Activated CD4-positive, CD25-positive, alpha-beta regulatory T cell (primary cell): ENCODE measurements at regions not wholly inside any gene's neighbourhood (a gene's known extent, or its start where the extent isn't known, plus 50 kb on each side); places are given as distances from the start of the nearest gene placed in this dataset.
"Not testable (repeated sequence)": the region's sequence is repeated elsewhere in the genome, so short reads cannot be mapped to it uniquely, and the experiment has no call there.

Source experiments
- DNase-seq, 4 experiments: peaks; one replicate each; lab custom pipeline; 2025; lab: John Stamatoyannopoulos, UW

GRCh38 chr5:130324953-130325671, 420.8 kb downstream of the CHSY3 start:
- DNase-seq, result no peak

DNA sequence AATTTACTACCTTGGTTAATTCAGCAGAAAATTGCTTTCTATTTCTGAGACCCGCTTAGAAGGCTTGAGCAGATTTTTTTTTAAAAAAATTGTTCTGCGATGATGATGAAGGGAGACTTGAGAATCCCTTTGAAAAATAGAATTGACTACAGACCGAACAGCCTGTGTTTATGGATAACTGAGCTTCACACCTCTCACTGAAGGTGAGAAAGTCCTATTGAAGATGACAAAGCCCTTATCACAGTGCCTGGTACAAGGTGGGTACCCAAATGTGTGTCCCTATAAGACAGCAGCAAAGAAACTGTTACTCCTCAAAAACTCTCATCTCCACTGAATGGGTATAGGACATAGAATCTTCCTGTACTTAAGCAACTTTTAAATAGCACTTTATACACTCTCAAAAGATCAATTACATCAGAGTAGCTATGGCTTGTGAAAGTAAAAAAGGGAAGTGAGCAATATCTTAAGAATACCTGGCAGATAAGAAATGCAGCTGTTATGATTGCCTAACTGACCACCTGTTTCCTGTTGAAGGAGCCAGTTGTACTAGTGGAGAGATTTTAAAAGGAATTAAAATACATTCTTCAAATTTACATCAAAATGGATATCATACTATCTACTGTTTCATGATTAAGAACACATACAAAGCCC, 419.7 kb downstream of the CHSY3 start:
- no peak for DNase-seq

- no peak for DNase-seq
Measured at GRCh38 chr5:130321931-130322330, 417.7 kb downstream of the CHSY3 start.

DNA sequence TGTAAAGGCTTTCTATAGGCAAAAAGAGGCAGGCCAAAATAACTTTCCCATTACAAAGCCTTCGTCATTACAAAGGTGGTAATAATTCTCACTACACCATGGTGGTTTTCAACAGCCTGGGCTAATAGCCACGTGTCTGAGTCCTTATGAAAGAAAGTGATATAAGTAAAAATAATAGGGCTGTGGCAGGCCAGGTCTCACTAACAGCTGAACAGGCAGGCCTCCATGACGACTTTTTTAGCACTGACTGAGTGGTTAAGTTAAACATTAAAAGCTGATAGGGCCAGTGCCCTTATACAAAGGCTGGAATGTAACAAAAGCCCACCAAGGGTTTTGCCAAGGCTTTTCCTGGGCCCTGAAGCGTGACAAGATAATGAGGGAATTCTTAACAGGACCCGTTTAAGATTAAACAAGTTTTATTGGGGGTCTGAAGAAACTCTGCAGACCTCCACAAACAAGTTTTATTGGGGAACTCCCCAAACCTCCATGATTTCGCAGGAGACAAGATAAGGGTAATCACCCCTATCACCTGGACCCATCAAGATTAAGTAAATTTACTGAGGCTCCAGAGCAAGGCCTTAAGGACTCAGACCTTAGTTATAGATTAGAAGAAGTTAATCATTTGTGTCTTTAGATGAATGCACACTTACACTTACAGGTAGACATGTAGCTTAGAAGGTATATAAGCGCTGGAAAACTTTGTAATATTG, 412.9 kb downstream of the CHSY3 start:
- DNase-seq, result no peak

DNA sequence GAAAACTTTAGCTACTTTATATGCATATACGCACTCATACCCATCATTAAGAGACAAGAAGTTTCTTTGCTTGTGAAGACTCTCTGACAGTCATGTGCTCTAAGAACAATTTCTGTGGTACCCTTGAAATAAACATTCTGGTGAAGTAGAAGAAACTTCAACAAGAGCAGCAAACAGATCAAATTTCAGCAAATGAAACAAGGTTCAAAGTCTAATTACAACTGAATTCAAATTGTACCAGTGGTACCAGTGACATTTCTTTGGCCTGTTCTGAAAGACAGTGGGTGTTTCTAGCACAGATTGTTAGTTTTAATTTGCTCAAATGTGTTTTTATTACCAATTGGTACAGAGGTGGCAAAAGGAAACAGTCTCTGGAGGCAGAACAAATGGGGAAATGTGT, 391.0 kb downstream of the CHSY3 start:
- no peak for DNase-seq

- not testable (repeated sequence) for DNase-seq
Measured at GRCh38 chr5:130294798-130295197, 390.5 kb downstream of the CHSY3 start.

GRCh38 chr5:130290219-130290618, 386.0 kb downstream of the CHSY3 start:
- no peak for DNase-seq

DNA sequence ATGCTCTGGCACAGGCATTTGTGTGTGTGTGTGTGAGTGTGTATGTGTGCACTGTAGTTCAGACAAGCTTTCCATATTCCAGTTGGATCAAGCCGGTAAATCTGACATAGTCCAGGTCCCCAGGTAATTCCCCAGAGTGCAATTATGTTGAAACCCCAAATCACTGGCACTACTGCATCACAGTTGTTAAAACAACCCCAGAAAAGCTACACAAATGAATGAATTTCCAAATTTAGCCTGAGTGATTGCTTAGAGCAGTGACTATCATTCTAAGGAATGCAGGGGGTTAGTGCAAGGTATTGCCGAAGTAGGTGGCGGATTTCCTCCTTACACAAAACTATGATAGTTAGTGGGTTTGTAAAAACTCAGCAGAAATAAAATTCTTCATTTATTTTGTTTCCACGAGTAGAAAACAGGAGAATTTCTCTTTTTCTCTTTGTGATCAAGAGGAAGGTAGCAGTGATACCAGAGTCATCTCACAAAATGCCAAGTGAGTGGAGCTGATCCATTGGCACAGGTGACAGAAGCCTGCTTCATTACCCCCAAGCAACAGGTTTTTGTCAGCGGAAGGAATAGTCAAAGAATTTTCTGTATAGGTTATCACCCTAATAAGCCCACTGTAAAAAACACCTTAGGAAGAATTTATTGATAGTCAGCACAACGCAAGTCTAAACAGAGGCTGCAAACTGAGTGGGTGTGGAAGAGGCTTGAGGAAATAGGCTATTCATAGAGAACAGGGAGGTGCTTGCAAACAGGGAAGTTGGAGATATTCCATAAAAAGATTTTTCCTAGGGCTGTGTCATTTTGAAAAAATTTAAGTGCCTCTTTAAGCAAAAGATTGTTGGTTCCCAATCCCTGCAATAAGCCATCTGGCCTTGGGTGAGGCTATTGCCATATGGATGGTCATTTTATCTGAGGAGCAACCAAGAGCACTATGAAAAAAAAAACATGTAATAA, 385.1 kb downstream of the CHSY3 start:
- no peak for DNase-seq

DNA sequence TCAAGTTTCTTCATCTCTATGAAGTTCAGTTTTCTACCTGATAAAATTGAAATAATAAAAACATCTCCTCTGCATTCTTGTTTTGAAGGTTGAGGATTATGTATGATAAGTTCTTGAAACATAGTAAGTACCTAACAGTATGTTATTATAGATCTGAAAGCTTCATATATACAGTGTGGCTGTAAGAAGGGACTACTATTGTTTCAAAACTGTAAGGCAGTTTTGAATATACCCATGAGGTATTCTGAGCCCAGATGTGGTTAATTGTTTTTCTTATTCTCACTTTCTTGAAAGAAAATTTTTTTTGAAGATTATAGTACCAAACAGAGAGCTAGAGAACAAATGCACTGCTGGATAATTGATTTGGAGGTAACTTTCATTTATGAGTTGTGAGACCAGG, 383.2 kb downstream of the CHSY3 start:
- no peak for DNase-seq

DNA sequence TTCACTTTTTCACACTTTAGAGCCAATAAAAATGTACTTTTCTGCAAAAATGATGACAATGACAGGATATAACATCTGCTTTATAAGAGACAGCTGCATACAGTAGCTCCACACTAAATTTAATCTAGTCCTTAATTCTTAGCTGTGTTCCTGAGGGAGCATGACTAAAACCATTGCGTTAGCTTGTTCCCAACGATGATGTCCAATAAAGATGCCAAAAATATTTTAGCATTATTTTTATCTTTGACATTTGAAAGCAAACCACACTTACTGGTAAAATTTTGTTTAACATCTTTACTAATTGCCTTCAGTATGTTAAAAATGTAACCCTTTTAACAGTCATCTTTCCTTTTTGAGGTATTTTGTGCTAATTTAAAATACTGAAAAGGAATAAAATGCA, 382.7 kb downstream of the CHSY3 start:
- DNase-seq, result no peak

DNA sequence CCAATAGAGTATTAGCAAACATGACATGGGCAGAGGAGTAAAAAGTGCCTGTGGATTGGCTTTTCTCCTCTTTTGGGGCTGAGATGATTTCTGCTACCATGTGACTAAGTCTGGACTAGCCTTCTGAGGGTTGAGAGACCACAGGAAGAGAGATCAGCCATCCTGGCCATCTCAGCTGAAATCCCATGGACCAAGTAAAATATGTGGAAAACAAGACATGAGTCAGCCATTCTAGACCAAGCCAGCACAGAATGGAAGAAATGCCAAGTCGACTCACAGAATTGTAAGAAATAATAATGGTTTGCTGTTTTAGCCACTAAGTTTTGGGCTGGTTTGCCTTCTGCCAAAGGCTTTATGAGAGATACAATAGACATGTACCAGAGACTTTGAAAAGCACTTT, 377.8 kb downstream of the CHSY3 start:
- DNase-seq, result no peak

GRCh38 chr5:130280528-130281217, 376.4 kb downstream of the CHSY3 start:
- DNase-seq, result no peak

DNA sequence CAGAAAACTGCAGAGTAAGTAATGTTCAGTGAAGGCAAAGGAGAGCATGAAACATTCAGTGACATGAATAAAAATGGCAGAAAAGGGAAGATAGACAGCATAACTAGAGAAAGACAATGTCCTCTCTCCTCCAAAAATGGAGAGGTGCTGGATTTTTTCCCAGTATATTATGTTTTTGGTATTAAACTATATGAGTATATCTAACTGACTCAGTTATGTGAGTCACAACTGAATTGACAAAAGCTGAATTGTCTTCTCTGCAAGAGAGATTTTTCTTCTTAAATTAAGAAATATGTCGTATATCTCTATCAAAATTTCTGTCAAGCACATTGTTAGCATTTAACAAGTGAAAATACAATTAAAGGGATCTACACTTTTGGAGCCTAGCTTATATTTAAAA, 375.1 kb downstream of the CHSY3 start:
- DNase-seq, result no peak

DNA sequence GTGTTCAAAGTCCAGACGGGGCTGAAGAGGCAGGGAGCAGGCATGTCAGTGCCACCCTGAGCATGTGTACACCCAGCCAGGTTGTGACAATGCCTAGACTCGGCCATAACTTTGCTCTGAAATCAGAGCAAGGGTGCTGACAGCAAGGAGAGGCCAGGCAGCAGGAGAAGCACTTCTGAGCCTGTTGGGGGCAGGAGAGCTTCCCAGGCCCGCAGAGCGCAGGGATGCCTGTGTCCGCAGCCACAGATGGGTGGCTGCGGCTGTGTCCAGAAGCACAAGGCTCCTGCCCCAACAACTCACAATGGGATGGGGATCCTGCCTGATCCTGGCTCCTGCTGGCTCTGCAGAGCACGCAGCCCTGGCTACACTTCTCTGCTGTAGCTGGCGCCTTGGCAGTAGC, 373.9 kb downstream of the CHSY3 start:
- DNase-seq, result no peak

DNA sequence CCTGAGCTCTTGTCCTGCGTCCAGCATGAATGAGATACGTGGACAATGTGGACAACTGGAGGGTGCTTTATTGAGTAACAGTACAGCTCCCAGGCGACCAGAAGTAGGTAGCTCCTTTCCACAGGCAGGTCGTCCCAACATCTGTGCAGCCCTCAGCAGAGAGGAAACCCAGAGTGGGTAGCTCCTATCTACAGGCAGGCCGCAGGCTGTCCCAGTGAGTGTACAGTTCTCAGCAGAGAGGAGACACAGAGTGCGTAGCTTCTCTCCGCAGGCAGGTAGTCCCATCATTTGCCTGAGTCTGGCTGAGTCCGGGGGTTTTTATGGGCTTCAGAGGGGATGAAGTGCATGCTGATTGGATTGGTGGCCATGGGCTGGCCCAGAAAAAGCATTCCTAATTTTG, 373.3 kb downstream of the CHSY3 start:
- no peak for DNase-seq

DNA sequence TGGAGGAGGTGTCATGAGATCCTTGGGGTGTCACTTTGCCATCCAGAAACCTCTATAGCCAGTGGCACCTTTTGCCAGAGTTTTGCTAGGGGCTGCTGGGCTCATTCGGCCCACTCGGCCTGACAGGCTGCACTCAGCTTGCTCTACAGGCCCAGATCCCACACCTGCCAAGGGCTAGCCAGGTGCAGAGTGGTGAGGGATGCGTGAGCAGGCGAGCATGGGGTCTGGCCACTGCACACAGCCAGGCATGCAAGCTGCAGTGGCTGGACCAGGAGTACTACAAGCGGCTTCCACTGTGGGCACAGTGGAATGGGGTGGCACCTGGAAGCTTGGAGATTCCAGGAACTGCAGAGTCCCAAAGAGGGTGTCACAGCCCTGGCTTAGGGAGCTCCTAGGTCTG, 372.7 kb downstream of the CHSY3 start:
- no peak for DNase-seq

- DNase-seq, result no peak
Measured at GRCh38 chr5:130272837-130273236, 368.6 kb downstream of the CHSY3 start.

DNA sequence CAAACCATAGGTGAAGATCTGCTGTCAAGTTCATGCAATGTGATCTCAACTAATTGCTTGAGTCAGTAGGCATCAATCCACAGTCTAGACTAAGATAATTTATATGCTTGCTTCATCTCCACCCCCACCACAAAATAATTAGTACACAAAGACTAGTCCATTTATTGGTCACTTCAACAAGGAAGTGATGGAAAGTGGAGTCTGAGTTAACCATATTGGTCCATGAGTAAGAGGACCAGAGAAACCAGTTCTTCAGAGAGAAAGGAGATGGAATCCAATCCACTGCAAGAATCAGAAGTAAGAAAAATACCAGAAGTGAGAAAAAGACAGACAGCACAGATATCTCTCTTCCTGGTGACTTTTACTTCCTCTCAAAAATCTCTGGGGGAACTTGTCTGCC, 366.5 kb downstream of the CHSY3 start:
- no peak for DNase-seq

GRCh38 chr5:130268489-130268888, 364.2 kb downstream of the CHSY3 start:
- DNase-seq, result no peak

GRCh38 chr5:130267926-130268325, 363.7 kb downstream of the CHSY3 start:
- DNase-seq, result no peak

DNA sequence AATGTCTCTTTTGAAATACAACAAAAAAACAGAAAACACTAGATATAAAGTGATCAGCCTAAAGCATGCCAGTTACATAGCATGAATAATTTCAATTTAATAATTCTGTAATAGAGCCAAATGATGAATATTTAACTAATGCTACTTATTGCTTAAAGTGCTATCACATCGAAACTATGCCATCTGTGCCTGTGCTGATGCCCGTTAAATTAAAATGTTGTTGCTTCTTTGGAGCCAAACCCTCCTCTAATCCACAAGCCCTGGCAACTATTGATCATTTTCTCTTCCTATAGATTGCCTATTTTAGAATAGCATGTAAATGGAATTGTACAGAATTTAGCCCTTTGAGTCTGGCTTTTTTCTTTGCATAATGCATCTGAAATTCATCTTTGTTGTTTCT, 356.2 kb downstream of the CHSY3 start:
- no peak for DNase-seq

DNA sequence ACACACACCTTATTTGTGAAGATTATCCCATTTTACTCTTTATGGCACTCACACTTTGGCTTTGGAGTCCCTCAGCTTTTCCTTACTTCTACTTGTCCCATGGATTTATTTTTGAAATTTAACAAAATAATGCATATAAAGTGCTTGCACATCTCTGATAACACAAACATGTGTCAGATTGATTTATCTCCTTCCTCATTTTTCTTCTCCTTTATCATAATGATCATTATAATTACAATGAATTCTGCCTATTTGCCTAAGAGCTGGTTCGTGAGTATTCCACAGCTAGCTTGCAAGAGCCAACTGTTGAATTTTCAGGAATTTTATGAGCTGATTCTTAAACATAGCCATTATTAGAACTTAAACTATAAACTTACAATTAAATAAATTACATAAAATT, 347.7 kb downstream of the CHSY3 start:
- no peak for DNase-seq
